ENCODE measurements at regions not wholly inside any gene's neighbourhood (a gene's known extent, or its start where the extent isn't known, plus 50 kb on each side); places are given as distances from the start of the nearest gene placed in this dataset.
A peak's percentile ranks its signal among the peaks of the same experiment; 100 is the strongest.

- no peak overlapping the region for H3K4me3 ChIP-seq (ENCODE audit: low read depth, low read length)
- TF ChIP-seq, protein P1, sequence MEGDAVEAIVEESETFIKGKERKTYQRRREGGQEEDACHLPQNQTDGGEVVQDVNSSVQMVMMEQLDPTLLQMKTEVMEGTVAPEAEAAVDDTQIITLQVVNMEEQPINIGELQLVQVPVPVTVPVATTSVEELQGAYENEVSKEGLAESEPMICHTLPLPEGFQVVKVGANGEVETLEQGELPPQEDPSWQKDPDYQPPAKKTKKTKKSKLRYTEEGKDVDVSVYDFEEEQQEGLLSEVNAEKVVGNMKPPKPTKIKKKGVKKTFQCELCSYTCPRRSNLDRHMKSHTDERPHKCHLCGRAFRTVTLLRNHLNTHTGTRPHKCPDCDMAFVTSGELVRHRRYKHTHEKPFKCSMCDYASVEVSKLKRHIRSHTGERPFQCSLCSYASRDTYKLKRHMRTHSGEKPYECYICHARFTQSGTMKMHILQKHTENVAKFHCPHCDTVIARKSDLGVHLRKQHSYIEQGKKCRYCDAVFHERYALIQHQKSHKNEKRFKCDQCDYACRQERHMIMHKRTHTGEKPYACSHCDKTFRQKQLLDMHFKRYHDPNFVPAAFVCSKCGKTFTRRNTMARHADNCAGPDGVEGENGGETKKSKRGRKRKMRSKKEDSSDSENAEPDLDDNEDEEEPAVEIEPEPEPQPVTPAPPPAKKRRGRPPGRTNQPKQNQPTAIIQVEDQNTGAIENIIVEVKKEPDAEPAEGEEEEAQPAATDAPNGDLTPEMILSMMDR (IDR thresholded peaks at IDR 0.05; ENCODE audit: borderline replicate concordance, insufficient read depth, low read depth, low read length), result no peak
Observed at GRCh38 chr3:57009802-57010201, 50.7 kb upstream of the SPATA12 start.

GRCh38 chr3:57009367-57009766, 51.1 kb upstream of the SPATA12 start:
- H3K4me3 ChIP-seq (ENCODE audit: low read depth, low read length), result no peak overlapping the region
- TF ChIP-seq, protein P1 (IDR thresholded peaks at IDR 0.05; ENCODE audit: borderline replicate concordance, insufficient read depth, low read depth, low read length), result no peak

GRCh38 chr3:57007521-57008460, 52.7 kb upstream of the SPATA12 start:
- TF ChIP-seq, protein P1 (IDR thresholded peaks at IDR 0.05; ENCODE audit: borderline replicate concordance, insufficient read depth, low read depth, low read length), result no peak
- H3K4me3 ChIP-seq (ENCODE audit: low read depth, low read length), result no peak overlapping the region

DNA sequence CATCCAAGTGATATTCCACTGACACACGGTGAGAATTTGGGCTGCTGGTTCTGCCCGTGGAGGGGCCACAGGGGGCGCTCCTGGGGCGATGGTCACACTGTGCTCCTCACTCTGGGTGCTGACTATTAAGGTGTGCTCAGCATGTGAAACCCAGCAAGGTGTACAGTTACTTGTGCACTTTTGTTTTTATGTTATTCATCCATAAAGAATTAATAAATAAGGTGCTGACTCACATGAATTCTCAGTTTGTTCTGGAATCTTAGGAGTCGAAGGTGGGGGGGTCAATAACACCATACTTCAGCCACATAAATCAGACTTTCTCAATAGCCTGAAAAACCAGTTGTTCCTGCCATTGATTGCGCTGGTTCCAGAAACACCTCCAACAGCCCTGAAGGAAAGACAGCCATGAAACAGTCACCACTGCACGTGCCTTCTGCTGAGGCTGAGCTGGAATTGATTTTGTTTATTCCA, 53.5 kb upstream of the SPATA12 start:
- no peak overlapping the region for H3K4me3 ChIP-seq (ENCODE audit: low read depth, low read length)
- TF ChIP-seq, protein P1 (IDR thresholded peaks at IDR 0.05; ENCODE audit: borderline replicate concordance, insufficient read depth, low read depth, low read length), result peak; percentile 46; the same call in 1 of the 2 replicates

DNA sequence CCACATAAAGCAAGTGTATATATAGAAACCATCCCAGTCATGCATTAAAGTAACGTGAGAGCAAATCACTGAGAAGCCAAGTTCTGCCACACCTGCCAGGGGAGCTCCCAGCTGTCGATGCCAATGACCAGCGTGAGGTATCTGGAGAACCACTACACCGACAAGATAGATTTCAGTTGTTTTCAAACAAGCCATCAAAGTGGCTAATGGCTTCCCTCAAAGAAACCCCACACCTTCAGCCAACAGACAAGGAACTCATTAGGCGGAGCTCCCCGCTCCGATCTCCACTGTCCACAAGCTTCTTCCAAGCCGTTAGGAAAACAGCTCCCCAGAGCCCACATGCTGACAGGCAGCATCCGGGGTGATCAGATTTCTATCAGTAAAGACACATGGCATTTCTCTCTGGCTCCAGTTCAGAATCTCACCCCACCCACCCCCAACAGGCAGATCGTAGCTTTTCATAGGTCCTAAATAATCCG, 54.2 kb upstream of the SPATA12 start:
- TF ChIP-seq, protein P1 (IDR thresholded peaks at IDR 0.05; ENCODE audit: borderline replicate concordance, insufficient read depth, low read depth, low read length), result no peak
- no peak overlapping the region for H3K4me3 ChIP-seq (ENCODE audit: low read depth, low read length)

GRCh38 chr3:57004229-57004628, 56.2 kb upstream of the SPATA12 start:
- TF ChIP-seq, protein P1 (IDR thresholded peaks at IDR 0.05; ENCODE audit: borderline replicate concordance, insufficient read depth, low read depth, low read length), result no peak
- H3K4me3 ChIP-seq (ENCODE audit: low read depth, low read length), result no peak overlapping the region

DNA sequence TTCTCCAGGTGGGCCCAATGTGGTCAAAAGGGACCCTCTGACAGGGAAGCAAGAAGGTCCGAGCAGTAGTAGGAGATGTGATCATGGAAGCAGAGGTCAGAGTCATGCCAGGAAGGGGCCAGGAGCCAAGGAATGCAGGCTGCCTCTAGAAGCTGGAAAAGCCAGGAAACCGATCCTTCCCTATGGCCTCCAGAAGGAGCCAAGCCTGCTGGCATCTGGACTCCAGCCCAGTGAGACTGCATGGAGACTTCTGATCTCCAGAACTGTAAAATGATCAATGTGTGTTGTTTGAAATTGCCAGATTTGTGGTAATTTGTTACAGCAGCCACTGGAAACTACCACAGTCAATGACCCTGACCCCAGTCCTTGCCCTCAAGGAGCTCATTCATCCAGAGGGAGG, 56.8 kb upstream of the SPATA12 start:
- H3K4me3 ChIP-seq (ENCODE audit: low read depth, low read length), result no peak overlapping the region
- TF ChIP-seq, protein P1 (IDR thresholded peaks at IDR 0.05; ENCODE audit: borderline replicate concordance, insufficient read depth, low read depth, low read length), result no peak
